Endothelial cell of umbilical vein (primary cell): ENCODE measurements at regions not wholly inside any gene's neighbourhood (a gene's known extent, or its start where the extent isn't known, plus 50 kb on each side); places are given as distances from the start of the nearest gene placed in this dataset.

ENCODE experiments used
- BruUV-seq: library from RNA; stranded (reverse); fragments of 400-500 nt; replicated peaks from 2 replicates; lab custom pipeline; 2021; lab: Mats Ljungman, UMichigan
- CTCF ChIA-PET: fragments of 300-600, 350-600 bp; sonication (Branson Sonifier 250); formaldehyde crosslinking; loops from one replicate; lab custom pipeline; 2021; ENCODE audit warnings: antibody characterized with exemption, inconsistent platforms; lab: Charles Lee
- POLR2A ChIA-PET: fragments of 300-600, 350-600 bp; sonication (Branson Sonifier 250); formaldehyde crosslinking; loops from one replicate; lab custom pipeline; 2021; ENCODE audit warnings: antibody characterized with exemption, inconsistent platforms; lab: Charles Lee
- DNase-seq: peaks from one replicate; pipeline ENCODE4 v3.0.0-alpha.2; 2011; ENCODE audit warnings: low read depth, low spot score
- FAIRE-seq: peaks from 2 replicates; lab custom pipeline; 2011; peaks lifted over from hg19 to GRCh38; lab: Jason Lieb, UNC
- H2AFZ ChIP-seq: 2 replicates; pipeline ENCODE4 v1.6.0; 2012; ENCODE audit warnings: low read depth, low read length, control low read depth, inconsistent platforms
- H3K27ac ChIP-seq: 2 replicates; pipeline ENCODE4 v1.5.1; 2011; ENCODE audit warnings: low read depth, mild to moderate bottlenecking, control low read depth, low read length, moderate library complexity; ENCODE audit not compliant: insufficient read depth
- H3K27me3 ChIP-seq, 2 experiments: 2 replicates each; pipeline versions ENCODE4 v1.6.0 to v1.6.1; 2011; ENCODE audit warnings: low read length in 2 of 2, mixed read lengths in 1 of 2; ENCODE audit not compliant: control insufficient read depth in 2 of 2, insufficient read depth in 2 of 2
- H3K36me3 ChIP-seq, 2 experiments: 2 replicates in 1 of 2; 3 replicates in 1 of 2; pipeline ENCODE4 v1.5.1; 2011; ENCODE audit warnings: low read length in 2 of 2, mild to moderate bottlenecking in 1 of 2, moderate library complexity in 1 of 2; ENCODE audit not compliant: control insufficient read depth in 2 of 2, insufficient read depth in 2 of 2; ENCODE audit errors: extremely low read depth in 1 of 2
- H3K4me1 ChIP-seq: 3 replicates; pipeline ENCODE4 v1.5.1; 2011; ENCODE audit warnings: mild to moderate bottlenecking, low read length; ENCODE audit not compliant: control insufficient read depth, insufficient read depth; ENCODE audit errors: extremely low read depth
- H3K4me2 ChIP-seq: 2 replicates; pipeline ENCODE4 v1.6.1; 2011; ENCODE audit warnings: low read length, control low read depth, mixed read lengths; ENCODE audit not compliant: insufficient read depth
- H3K4me3 ChIP-seq, 3 experiments: fragments of 200-600 bp in 1 of 3; sonication (generic), shearing (Covaris generic) in 1 of 3; replicated peaks in 1 of 3; 2 replicates each; pipeline ENCODE4 v1.5.1; 2011 to 2016; ENCODE audit warnings: control low read depth in 3 of 3, low read length in 3 of 3, mild to moderate bottlenecking in 2 of 3, inconsistent platforms in 1 of 3, low read depth in 1 of 3, moderate library complexity in 1 of 3; ENCODE audit not compliant: insufficient read depth in 1 of 3
- H3K79me2 ChIP-seq: 2 replicates; pipeline ENCODE4 v1.6.0; 2012; ENCODE audit warnings: low read length, inconsistent platforms; ENCODE audit not compliant: control insufficient read depth, insufficient read depth
- H3K9ac ChIP-seq: replicated peaks from 2 replicates; pipeline ENCODE3; 2011; ENCODE audit warnings: low read length, control low read depth; ENCODE audit not compliant: insufficient read depth; ENCODE audit errors: extremely low read depth
- H3K9me1 ChIP-seq: replicated peaks from 3 replicates; pipeline ENCODE4 v1.6.0; 2011; ENCODE audit warnings: mild to moderate bottlenecking, low read length; ENCODE audit not compliant: control insufficient read depth, insufficient read depth; ENCODE audit errors: extremely low read depth
- H3K9me3 ChIP-seq: replicated peaks from 2 replicates; pipeline ENCODE4 v1.5.1; 2012; ENCODE audit warnings: low read length, inconsistent platforms; ENCODE audit not compliant: control insufficient read depth, insufficient read depth
- H4K20me1 ChIP-seq: replicated peaks from 2 replicates; pipeline ENCODE3; 2011; ENCODE audit warnings: mild to moderate bottlenecking, low read length; ENCODE audit not compliant: control insufficient read depth, insufficient read depth; ENCODE audit errors: extremely low read depth
- CTCF ChIP-seq, 2 donors: IDR thresholded peaks; 1 replicate in 1 of 2; 2 replicates in 1 of 2; pipeline ENCODE4 v1.5.1; 2011; ENCODE audit warnings: low read length in 2 of 2, mild to moderate bottlenecking in 2 of 2, moderate library complexity in 2 of 2, control low read depth in 1 of 2, inconsistent platforms in 1 of 2, low read depth in 1 of 2; ENCODE audit not compliant: insufficient read depth in 1 of 2; ENCODE audit errors: extremely low read depth in 1 of 2
- EZH2 ChIP-seq: IDR thresholded peaks from 2 replicates; pipeline ENCODE4 v1.6.1; 2012; ENCODE audit warnings: borderline replicate concordance, low read depth, mild to moderate bottlenecking, moderate library complexity, low read length, inconsistent platforms; ENCODE audit not compliant: severe bottlenecking
- FOS ChIP-seq: IDR thresholded peaks from 2 replicates; pipeline ENCODE4 v1.6.1; 2011; ENCODE audit warnings: mild to moderate bottlenecking, low read length, moderate library complexity, borderline replicate concordance; ENCODE audit not compliant: insufficient read depth
- GATA2 ChIP-seq: IDR thresholded peaks from 2 replicates; pipeline ENCODE4 v1.7.0; 2011; ENCODE audit warnings: low read depth, mild to moderate bottlenecking, moderate library complexity, mixed read lengths, low read length; ENCODE audit not compliant: insufficient read length, insufficient read depth
- JUN ChIP-seq: IDR thresholded peaks from 2 replicates; pipeline ENCODE4 v1.6.1; 2011; ENCODE audit warnings: borderline replicate concordance, low read depth; ENCODE audit not compliant: insufficient read length, insufficient read depth
- MYC ChIP-seq: IDR thresholded peaks from one replicate; pipeline ENCODE4 v1.6.1; 2011; ENCODE audit warnings: mild to moderate bottlenecking, low read depth, low read length
- POLR2A ChIP-seq: IDR thresholded peaks from 2 replicates; pipeline ENCODE4 v1.6.1; 2012; ENCODE audit warnings: low read depth, mild to moderate bottlenecking, control low read depth, low read length
- POLR2AphosphoS5 ChIP-seq: IDR thresholded peaks from 2 replicates; pipeline ENCODE4 v1.6.1; 2012; ENCODE audit warnings: low read depth, mild to moderate bottlenecking, control low read depth, low read length, moderate library complexity; ENCODE audit not compliant: insufficient read depth
- dilution Hi-C: fragments of 300-500 bp; cut with MboI; formaldehyde crosslinking; loops from one replicate; pipeline ENCODE4 v1.15.0; 2019; ENCODE audit warnings: low sequenced_read_pairs; ENCODE audit not compliant: extremely low pct_ligation_motif_present
- intact Hi-C: fragments of 100-400 bp; cut with micrococcal nuclease; formaldehyde crosslinking; loops from one replicate; pipeline ENCODE4 v1.10.0; 2022
- TF ChIP-seq, protein P1 (sequence below): IDR thresholded peaks from 2 replicates; pipeline ENCODE4 v1.6.1; 2011; ENCODE audit not compliant: insufficient read depth, insufficient read length

- Histone ChIP-seq H3K27ac (no peak overlapping the region), H3K4me3 (no peak overlapping the region), H3K9me3 (no peaks in the 10 kb centered on the region), H3K27me3 (no peaks in the 10 kb centered on the region), H2AFZ (no peak overlapping the region), H3K36me3 (no peaks in the 10 kb centered on the region), H4K20me1 (no peaks in the 10 kb centered on the region), H3K79me2 (no peaks in the 10 kb centered on the region), H3K4me2 (no peak overlapping the region), H3K9ac (no peak overlapping the region), H3K4me1 (no peaks in the 10 kb centered on the region), H3K9me1 (no peaks in the 10 kb centered on the region)
- no TSS peak for BruUV-seq
- POLR2A ChIA-PET: no interaction called here
- dilution Hi-C loops (no loop called here), intact Hi-C loops (no loop called here)
- CTCF ChIA-PET: no interaction called here
- FAIRE-seq (no peak), DNase-seq (no peak)
- no peak for TF ChIP-seq CTCF (IDR thresholded peaks at IDR 0.05; ENCODE audit: extremely low read depth in 1 of 2, insufficient read depth in 1 of 2, low read depth in 1 of 2, low read length in 2 of 2)
- TF ChIP-seq FOS: no peak
- TF ChIP-seq, protein P1, sequence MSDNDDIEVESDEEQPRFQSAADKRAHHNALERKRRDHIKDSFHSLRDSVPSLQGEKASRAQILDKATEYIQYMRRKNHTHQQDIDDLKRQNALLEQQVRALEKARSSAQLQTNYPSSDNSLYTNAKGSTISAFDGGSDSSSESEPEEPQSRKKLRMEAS: no peak
- TF ChIP-seq GATA2: no peak
- TF ChIP-seq POLR2A: no peak
- no peak for TF ChIP-seq EZH2
- TF ChIP-seq JUN: no peak
- no peak for TF ChIP-seq POLR2AphosphoS5
- no peak for TF ChIP-seq MYC
These were observed 71.9 kb upstream of the OLFM1 start for GRCh38 chr9:135015565-135015964.
